ENCODE measurements at regions not wholly inside any gene's neighbourhood (a gene's known extent, or its start where the extent isn't known, plus 50 kb on each side); places are given as distances from the start of the nearest gene placed in this dataset.
"Not testable (repeated sequence)": the region's sequence is repeated elsewhere in the genome, so short reads cannot be mapped to it uniquely, and the experiment has no call there.

DNA sequence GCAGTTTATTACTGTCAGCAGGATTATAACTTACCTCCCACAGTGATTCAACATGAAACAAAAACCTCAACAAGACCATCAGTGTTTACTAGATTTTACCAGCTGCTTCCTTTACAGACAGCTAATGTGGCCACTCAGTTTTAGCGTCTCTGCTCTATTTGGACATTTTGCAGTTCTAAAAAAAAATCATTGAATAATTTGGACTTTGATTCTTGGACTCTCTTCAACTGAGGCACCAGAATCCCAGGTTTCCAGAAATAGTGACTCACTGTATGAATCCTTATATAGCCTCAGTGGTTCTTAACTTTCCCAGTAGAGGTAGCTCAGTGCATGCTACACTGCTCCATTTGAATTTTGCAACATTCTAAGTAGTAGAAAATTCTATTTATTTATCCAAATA is 317.4 kb upstream of the PLGLB1 start:
- TF ChIP-seq, protein P1, sequence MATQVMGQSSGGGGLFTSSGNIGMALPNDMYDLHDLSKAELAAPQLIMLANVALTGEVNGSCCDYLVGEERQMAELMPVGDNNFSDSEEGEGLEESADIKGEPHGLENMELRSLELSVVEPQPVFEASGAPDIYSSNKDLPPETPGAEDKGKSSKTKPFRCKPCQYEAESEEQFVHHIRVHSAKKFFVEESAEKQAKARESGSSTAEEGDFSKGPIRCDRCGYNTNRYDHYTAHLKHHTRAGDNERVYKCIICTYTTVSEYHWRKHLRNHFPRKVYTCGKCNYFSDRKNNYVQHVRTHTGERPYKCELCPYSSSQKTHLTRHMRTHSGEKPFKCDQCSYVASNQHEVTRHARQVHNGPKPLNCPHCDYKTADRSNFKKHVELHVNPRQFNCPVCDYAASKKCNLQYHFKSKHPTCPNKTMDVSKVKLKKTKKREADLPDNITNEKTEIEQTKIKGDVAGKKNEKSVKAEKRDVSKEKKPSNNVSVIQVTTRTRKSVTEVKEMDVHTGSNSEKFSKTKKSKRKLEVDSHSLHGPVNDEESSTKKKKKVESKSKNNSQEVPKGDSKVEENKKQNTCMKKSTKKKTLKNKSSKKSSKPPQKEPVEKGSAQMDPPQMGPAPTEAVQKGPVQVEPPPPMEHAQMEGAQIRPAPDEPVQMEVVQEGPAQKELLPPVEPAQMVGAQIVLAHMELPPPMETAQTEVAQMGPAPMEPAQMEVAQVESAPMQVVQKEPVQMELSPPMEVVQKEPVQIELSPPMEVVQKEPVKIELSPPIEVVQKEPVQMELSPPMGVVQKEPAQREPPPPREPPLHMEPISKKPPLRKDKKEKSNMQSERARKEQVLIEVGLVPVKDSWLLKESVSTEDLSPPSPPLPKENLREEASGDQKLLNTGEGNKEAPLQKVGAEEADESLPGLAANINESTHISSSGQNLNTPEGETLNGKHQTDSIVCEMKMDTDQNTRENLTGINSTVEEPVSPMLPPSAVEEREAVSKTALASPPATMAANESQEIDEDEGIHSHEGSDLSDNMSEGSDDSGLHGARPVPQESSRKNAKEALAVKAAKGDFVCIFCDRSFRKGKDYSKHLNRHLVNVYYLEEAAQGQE (tag by site-specific recombination; IDR thresholded peaks at IDR 0.05): not testable (repeated sequence)
- TF ChIP-seq, protein P2, sequence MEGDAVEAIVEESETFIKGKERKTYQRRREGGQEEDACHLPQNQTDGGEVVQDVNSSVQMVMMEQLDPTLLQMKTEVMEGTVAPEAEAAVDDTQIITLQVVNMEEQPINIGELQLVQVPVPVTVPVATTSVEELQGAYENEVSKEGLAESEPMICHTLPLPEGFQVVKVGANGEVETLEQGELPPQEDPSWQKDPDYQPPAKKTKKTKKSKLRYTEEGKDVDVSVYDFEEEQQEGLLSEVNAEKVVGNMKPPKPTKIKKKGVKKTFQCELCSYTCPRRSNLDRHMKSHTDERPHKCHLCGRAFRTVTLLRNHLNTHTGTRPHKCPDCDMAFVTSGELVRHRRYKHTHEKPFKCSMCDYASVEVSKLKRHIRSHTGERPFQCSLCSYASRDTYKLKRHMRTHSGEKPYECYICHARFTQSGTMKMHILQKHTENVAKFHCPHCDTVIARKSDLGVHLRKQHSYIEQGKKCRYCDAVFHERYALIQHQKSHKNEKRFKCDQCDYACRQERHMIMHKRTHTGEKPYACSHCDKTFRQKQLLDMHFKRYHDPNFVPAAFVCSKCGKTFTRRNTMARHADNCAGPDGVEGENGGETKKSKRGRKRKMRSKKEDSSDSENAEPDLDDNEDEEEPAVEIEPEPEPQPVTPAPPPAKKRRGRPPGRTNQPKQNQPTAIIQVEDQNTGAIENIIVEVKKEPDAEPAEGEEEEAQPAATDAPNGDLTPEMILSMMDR (tag by site-specific recombination; IDR thresholded peaks at IDR 0.05): not testable (repeated sequence)
